Fibroblast of skin of left biceps (primary cell): ENCODE measurements at regions not wholly inside any gene's neighbourhood (a gene's known extent, or its start where the extent isn't known, plus 50 kb on each side); places are given as distances from the start of the nearest gene placed in this dataset.
"Not testable (repeated sequence)": the region's sequence is repeated elsewhere in the genome, so short reads cannot be mapped to it uniquely, and the experiment has no call there.

Experiments
- DNase-seq, 2 experiments: peaks; one replicate each; pipeline ENCODE4 v3.0.0-alpha.2; 2013; ENCODE audit warnings: low read depth in 2 of 2

- DNase-seq = no peak
These were observed 96.0 kb upstream of the CCDC80 start for GRCh38 chr3:112736805-112737566.

GRCh38 chr3:112736386-112736785, 95.4 kb upstream of the CCDC80 start:
- no peak for DNase-seq

- no peak for DNase-seq
These were observed 95.0 kb upstream of the CCDC80 start for GRCh38 chr3:112735926-112736325.

GRCh38 chr3:112734736-112735350, 93.9 kb upstream of the CCDC80 start:
- peak; percentile 58 to 60 for DNase-seq

GRCh38 chr3:112734171-112734570, 93.2 kb upstream of the CCDC80 start:
- DNase-seq = no peak

GRCh38 chr3:112730210-112730609, 89.3 kb upstream of the CCDC80 start:
- DNase-seq = no peak

GRCh38 chr3:112721231-112721630, 80.3 kb upstream of the CCDC80 start:
- DNase-seq = no peak

- DNase-seq = no peak
These were observed 78.0 kb upstream of the CCDC80 start for GRCh38 chr3:112718967-112719366.

- no peak for DNase-seq
These were observed 77.6 kb upstream of the CCDC80 start for GRCh38 chr3:112718516-112718915.

GRCh38 chr3:112709911-112710310, 69.0 kb upstream of the CCDC80 start:
- no peak for DNase-seq

GRCh38 chr3:112699436-112699978, 58.6 kb upstream of the CCDC80 start:
- no peak for DNase-seq

GRCh38 chr3:112698442-112698841, 57.5 kb upstream of the CCDC80 start:
- not testable (repeated sequence) for DNase-seq

GRCh38 chr3:112696244-112696643, 55.3 kb upstream of the CCDC80 start:
- not testable (repeated sequence) for DNase-seq

- not testable (repeated sequence) for DNase-seq
These were observed 54.6 kb upstream of the CCDC80 start for GRCh38 chr3:112695377-112696108.

- DNase-seq = not testable (repeated sequence)
These were observed 54.0 kb upstream of the CCDC80 start for GRCh38 chr3:112694906-112695305.

GRCh38 chr3:112693186-112693585, 52.2 kb upstream of the CCDC80 start:
- DNase-seq = no peak
